Femur (tissue), 1 donor: ENCODE measurements at regions not wholly inside any gene's neighbourhood (a gene's known extent, or its start where the extent isn't known, plus 50 kb on each side); places are given as distances from the start of the nearest gene placed in this dataset.

Experiments used
- DNase-seq: peaks from one replicate; pipeline ENCODE4 v3.0.0-alpha.2; 2017

DNA sequence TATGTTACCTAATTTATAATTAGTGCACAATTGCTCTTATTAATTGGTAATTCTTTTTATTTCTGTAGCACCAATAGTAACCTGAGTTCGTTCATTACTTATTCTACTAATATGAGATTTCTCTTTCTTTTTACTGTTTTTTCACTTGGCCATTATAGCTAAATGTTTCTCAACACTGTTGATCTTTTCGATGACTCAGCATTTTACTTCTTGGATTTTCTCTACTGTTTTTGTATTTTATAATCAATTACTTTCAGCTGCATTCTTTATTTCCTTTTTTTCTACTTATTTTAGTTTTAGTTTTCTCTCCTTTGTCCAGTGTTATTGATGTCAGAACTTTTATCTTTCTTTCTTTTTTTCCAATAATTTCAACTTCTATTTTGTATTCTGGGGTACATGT lies 589.4 kb upstream of the SOX11 start:
- DNase-seq, result no peak

DNA sequence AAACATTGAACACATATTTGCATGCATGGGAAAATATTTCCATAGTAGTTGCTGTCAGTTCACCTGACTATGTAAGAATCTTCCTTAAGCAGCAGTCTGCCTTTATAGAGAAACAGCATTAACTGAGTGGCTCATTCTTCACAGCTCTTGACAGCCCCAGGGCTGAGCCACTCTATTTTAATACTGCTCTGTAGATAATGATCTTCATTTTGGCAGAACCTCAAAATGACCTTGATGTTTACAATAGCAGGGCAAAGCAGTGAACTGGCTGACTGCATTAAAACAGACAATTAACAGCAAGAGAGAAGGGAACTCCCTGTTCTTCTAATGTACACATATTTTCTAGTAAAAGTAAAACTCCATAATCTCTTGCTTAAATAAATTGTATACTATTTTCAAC lies 580.6 kb upstream of the SOX11 start:
- DNase-seq, result no peak

DNA sequence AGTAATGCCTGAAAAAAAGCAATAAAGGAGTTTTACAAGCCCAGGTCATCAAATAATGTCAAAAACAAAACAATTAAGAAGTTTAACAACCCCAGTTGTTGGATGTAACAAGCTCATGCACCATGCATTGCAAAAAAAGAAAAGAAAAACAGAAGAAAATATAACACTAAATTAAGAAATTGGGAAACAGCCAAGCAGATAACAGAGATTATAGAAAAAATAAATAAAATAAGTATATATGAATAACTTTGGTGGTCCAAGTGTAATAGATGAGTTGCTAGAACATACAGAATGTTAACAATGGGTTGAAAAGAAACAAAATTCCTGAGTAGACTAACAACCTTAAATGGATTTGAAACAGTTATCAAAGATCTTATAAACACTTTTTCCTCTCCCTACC lies 573.1 kb upstream of the SOX11 start:
- DNase-seq, result no peak

DNA sequence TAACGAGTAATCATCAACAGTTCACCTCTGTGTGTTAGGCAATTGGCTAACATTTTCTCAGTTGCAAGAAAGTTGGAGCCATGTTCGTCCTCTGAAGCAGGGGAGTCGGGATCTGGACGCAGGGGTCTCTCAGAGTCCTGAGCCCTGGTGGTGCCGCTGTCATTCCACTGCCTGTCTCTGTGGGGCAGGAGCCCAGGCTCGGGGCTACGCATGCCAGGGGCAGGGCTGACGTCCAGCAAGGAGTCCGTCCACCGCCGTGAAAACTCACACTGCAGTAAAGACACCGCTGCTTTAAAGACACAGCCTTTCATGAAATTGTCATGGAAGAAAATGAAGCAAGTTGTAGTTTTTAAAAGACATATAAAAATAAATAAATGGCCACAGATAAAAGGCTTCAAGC lies 571.1 kb upstream of the SOX11 start:
- no peak for DNase-seq

GRCh38 chr2:5121642-5122041 lies 570.5 kb upstream of the SOX11 start:
- DNase-seq, result no peak

GRCh38 chr2:5123582-5124196 lies 568.5 kb upstream of the SOX11 start:
- DNase-seq, result no peak

- DNase-seq, result no peak
Observed at GRCh38 chr2:5125017-5125730, 567.0 kb upstream of the SOX11 start.

DNA sequence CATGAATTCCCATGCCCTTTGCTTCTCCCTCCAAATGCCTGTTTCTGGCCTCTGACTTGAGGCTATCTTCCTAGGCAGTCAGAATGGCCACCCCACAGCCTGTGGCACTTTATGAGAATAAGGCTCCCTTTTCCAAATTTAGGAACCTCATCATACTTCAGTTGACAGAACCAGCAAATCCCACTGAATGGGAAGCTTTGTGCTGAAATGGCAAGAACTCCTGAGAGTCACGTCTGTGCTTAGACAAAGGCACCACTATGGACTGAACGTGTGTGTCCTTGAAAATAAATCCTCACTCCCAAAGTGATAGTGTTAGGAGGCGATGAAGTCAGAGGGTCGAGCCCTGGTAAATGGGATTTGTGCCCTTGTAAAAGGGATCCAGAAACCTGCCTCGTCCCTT lies 559.9 kb upstream of the SOX11 start:
- no peak for DNase-seq

- DNase-seq, result no peak
Observed at GRCh38 chr2:5140347-5140746, 551.8 kb upstream of the SOX11 start.

- no peak for DNase-seq
Observed at GRCh38 chr2:5144159-5144558, 548.0 kb upstream of the SOX11 start.

- DNase-seq, result no peak
Observed at GRCh38 chr2:5145053-5145452, 547.1 kb upstream of the SOX11 start.

GRCh38 chr2:5145801-5146200 lies 546.4 kb upstream of the SOX11 start:
- no peak for DNase-seq

DNA sequence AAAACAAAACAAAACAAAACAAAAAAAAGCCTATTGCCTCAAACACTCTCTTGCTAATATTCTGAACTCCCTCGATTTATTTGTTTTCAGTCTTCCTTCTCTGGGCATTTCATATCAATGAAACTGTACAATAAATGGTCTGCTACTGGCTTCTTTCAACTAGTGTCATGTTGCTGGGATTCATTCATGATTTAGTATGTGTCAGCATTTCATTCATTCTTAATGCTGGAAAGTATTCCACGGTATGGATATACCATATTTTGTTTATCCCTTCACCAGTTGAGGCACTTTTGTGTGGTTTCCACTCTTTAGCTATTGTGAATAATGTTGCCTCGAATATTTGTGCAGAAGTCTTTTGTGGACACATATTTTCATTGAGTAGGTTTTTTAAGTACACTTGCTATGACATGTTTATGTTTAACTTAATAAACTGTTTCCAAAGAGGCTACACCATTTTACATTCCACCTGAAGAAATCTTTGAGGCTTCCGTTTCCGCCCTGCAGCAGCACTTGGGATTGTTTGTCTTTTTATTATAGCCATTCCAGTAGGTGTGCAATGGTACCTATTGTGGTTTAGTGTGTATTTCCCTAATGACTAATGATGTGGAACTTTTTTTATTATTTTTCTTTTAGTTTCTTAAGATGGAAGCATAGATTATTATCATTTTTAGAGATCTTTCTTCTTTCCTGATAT lies 543.6 kb upstream of the SOX11 start:
- no peak for DNase-seq

- DNase-seq, result no peak
Observed at GRCh38 chr2:5150871-5151270, 541.3 kb upstream of the SOX11 start.

GRCh38 chr2:5164776-5165525 lies 527.2 kb upstream of the SOX11 start:
- no peak for DNase-seq

GRCh38 chr2:5172923-5173322 lies 519.3 kb upstream of the SOX11 start:
- no peak for DNase-seq

- DNase-seq, result no peak
Observed at GRCh38 chr2:5173876-5174535, 518.2 kb upstream of the SOX11 start.

- no peak for DNase-seq
Observed at GRCh38 chr2:5175231-5175630, 517.0 kb upstream of the SOX11 start.

- no peak for DNase-seq
Observed at GRCh38 chr2:5176764-5177163, 515.4 kb upstream of the SOX11 start.

GRCh38 chr2:5183031-5183430 lies 509.2 kb upstream of the SOX11 start:
- DNase-seq, result no peak

DNA sequence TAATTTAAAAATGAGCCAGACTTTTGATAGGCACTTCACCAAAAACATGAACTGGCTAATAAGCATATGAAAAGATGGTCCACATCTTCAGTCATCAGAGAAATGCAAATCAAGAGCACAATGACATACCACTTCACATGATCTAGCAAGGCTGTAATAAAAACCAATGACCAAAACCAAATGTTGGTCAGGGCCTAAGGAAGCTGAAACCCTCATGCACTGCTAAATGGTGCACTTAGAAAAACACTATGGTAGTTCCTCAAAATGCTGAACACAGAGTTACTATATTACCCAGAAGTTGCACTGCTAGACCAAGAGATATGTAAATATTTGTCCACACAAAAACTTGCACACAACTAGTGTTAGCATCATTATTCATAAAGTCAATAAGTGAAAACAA lies 504.9 kb upstream of the SOX11 start:
- no peak for DNase-seq

- DNase-seq, result no peak
Observed at GRCh38 chr2:5188636-5189035, 503.5 kb upstream of the SOX11 start.

DNA sequence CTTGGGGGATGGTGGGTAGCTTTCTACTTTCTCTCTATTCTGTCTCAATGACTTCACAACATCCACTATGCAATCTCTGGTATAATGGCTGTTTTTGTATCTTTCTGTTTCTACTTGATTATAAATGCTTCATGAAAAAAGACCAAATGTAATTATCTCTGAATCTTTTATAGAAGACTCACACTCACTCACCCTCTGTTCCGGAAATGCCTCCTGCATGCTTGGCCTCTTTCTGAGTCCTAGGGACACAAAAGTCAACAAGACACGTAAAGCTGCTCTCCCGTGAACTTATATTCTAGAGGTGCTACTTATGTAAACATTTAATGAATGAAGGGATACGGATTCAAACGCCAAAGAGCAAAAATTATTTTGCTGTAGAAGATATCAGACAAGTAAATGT lies 502.2 kb upstream of the SOX11 start:
- no peak for DNase-seq
